ENCODE measurements at regions not wholly inside any gene's neighbourhood (a gene's known extent, or its start where the extent isn't known, plus 50 kb on each side); places are given as distances from the start of the nearest gene placed in this dataset.

- CTCF ChIA-PET: interaction anchor here (2.0 kb wide), 1 partner anchor 52 kb away, joined by 5 read pairs; no protein-coding TSS in a partner anchor
- POLR2A ChIA-PET: no interaction called here
Observed at GRCh38 chr19:32172566-32173160, 172.7 kb upstream of the ZNF507 start.

GRCh38 chr19:32173836-32174235 lies 171.6 kb upstream of the ZNF507 start:
- ChIA-PET CTCF (interaction anchor here (2.0 kb wide), 1 partner anchor 51 kb away, joined by 5 read pairs; no protein-coding TSS in a partner anchor), POLR2A (no interaction called here)
- H3K27ac Mint-ChIP-seq: no peak overlapping the region
- no peak for DNase-seq
- H3K4me3 Mint-ChIP-seq: no peak overlapping the region
- no peaks in the 10 kb centered on the region for H3K9me3 Mint-ChIP-seq
- no peak for ATAC-seq
- peaks cover 2% of the 10 kb centered on the region for H3K27me3 Mint-ChIP-seq
- intact Hi-C loops (cut with micrococcal nuclease): no loop called here
- TF ChIP-seq CTCF (IDR thresholded peaks at IDR 0.05): no peak
- H3K4me1 Mint-ChIP-seq (ENCODE audit: low read depth): no peaks in the 10 kb centered on the region
- no peaks in the 10 kb centered on the region for H3K36me3 Mint-ChIP-seq (ENCODE audit: low read depth)

More at GRCh38 chr19:32172566-32173160, 172.7 kb upstream of the ZNF507 start:
- ATAC-seq (no peak), DNase-seq (no peak)
- peaks cover 4% of the 10 kb centered on the region for H3K27me3 Mint-ChIP-seq
- no peak for TF ChIP-seq CTCF (IDR thresholded peaks at IDR 0.05)
- no peaks in the 10 kb centered on the region for H3K4me1 Mint-ChIP-seq (ENCODE audit: low read depth)
- no peak overlapping the region for H3K4me3 Mint-ChIP-seq
- H3K9me3 Mint-ChIP-seq: no peaks in the 10 kb centered on the region
- H3K36me3 Mint-ChIP-seq (ENCODE audit: low read depth): no peaks in the 10 kb centered on the region
- no peak overlapping the region for H3K27ac Mint-ChIP-seq
- intact Hi-C loops (cut with micrococcal nuclease): no loop called here

- no peak for TF ChIP-seq CTCF (IDR thresholded peaks at IDR 0.05)
- H3K9me3 Mint-ChIP-seq: no peaks in the 10 kb centered on the region
- POLR2A ChIA-PET: no interaction called here
- no peaks in the 10 kb centered on the region for H3K4me1 Mint-ChIP-seq (ENCODE audit: low read depth)
- CTCF ChIA-PET: no interaction called here
- no peaks in the 10 kb centered on the region for H3K36me3 Mint-ChIP-seq (ENCODE audit: low read depth)
- no peak for ATAC-seq
- peaks cover 2% of the 10 kb centered on the region for H3K27me3 Mint-ChIP-seq
- DNase-seq: no peak
- intact Hi-C loops (cut with micrococcal nuclease): no loop called here
- no peak overlapping the region for H3K27ac Mint-ChIP-seq
- H3K4me3 Mint-ChIP-seq: no peak overlapping the region
Observed at GRCh38 chr19:32174386-32175113, 170.9 kb upstream of the ZNF507 start.

GRCh38 chr19:32176591-32176990 lies 168.8 kb upstream of the ZNF507 start:
- Mint-ChIP-seq H3K4me1 (ENCODE audit: low read depth) (no peaks in the 10 kb centered on the region), H3K27me3 (no peaks in the 10 kb centered on the region), H3K4me3 (no peak overlapping the region), H3K27ac (no peak overlapping the region), H3K9me3 (no peaks in the 10 kb centered on the region), H3K36me3 (ENCODE audit: low read depth) (no peaks in the 10 kb centered on the region)
- CTCF ChIA-PET: no interaction called here
- intact Hi-C loops (cut with micrococcal nuclease): no loop called here
- DNase-seq (no peak), ATAC-seq (no peak)
- POLR2A ChIA-PET: no interaction called here
- no peak for TF ChIP-seq CTCF (IDR thresholded peaks at IDR 0.05)

- no peak for ATAC-seq
- TF ChIP-seq CTCF (IDR thresholded peaks at IDR 0.05): no peak
- Mint-ChIP-seq H3K4me3 (no peak overlapping the region), H3K9me3 (no peaks in the 10 kb centered on the region), H3K4me1 (ENCODE audit: low read depth) (no peaks in the 10 kb centered on the region), H3K27ac (no peak overlapping the region), H3K36me3 (ENCODE audit: low read depth) (no peaks in the 10 kb centered on the region), H3K27me3 (no peaks in the 10 kb centered on the region)
- POLR2A ChIA-PET: no interaction called here
- intact Hi-C loops (cut with micrococcal nuclease): no loop called here
- DNase-seq: no peak
- CTCF ChIA-PET: no interaction called here
Observed at GRCh38 chr19:32177686-32178085, 167.7 kb upstream of the ZNF507 start.
